IPS DF 4.7 (cell line): ENCODE measurements at regions not wholly inside any gene's neighbourhood (a gene's known extent, or its start where the extent isn't known, plus 50 kb on each side); places are given as distances from the start of the nearest gene placed in this dataset.

Source experiments
- DNase-seq: peaks from one replicate; pipeline ENCODE4 v3.0.0-alpha.2; 2013; ENCODE audit warnings: low spot score; ENCODE audit errors: extremely low read depth

GRCh38 chr21:14870853-14871149 is 194.0 kb downstream of the NRIP1 start:
- no peak for DNase-seq

- DNase-seq = no peak
Observed at GRCh38 chr21:14869984-14870852, 194.6 kb downstream of the NRIP1 start.

- no peak for DNase-seq
Observed at GRCh38 chr21:14866859-14867765, 197.7 kb downstream of the NRIP1 start.

- DNase-seq = no peak
Observed at GRCh38 chr21:14864211-14865021, 200.4 kb downstream of the NRIP1 start.

- no peak for DNase-seq
Observed at GRCh38 chr21:14863745-14864210, 201.0 kb downstream of the NRIP1 start.

- DNase-seq = no peak
Observed at GRCh38 chr21:14862794-14863720, 201.7 kb downstream of the NRIP1 start.

GRCh38 chr21:14858311-14858710 is 206.5 kb downstream of the NRIP1 start:
- no peak for DNase-seq

GRCh38 chr21:14857529-14857928 is 207.3 kb downstream of the NRIP1 start:
- DNase-seq = no peak

GRCh38 chr21:14850394-14850793 is 214.4 kb downstream of the NRIP1 start:
- DNase-seq = no peak

GRCh38 chr21:14846621-14847020 is 218.2 kb downstream of the NRIP1 start:
- DNase-seq = no peak

- DNase-seq = no peak
Observed at GRCh38 chr21:14844001-14844400, 220.8 kb downstream of the NRIP1 start.

GRCh38 chr21:14842601-14843000 is 222.2 kb downstream of the NRIP1 start:
- no peak for DNase-seq

GRCh38 chr21:14841511-14842472 is 223.0 kb downstream of the NRIP1 start:
- no peak for DNase-seq

- no peak for DNase-seq
Observed at GRCh38 chr21:14838400-14838799, 226.4 kb downstream of the NRIP1 start.

GRCh38 chr21:14836950-14837349 is 227.8 kb downstream of the NRIP1 start:
- no peak for DNase-seq

GRCh38 chr21:14833666-14834351 is 231.0 kb downstream of the NRIP1 start:
- DNase-seq = no peak

- DNase-seq = no peak
Observed at GRCh38 chr21:14833241-14833640, 231.6 kb downstream of the NRIP1 start.

GRCh38 chr21:14830307-14830706 is 234.5 kb downstream of the NRIP1 start:
- DNase-seq = no peak

GRCh38 chr21:14829685-14830084 is 235.1 kb downstream of the NRIP1 start:
- DNase-seq = no peak
